ENCODE measurements at regions not wholly inside any gene's neighbourhood (a gene's known extent, or its start where the extent isn't known, plus 50 kb on each side); places are given as distances from the start of the nearest gene placed in this dataset.

GRCh38 chr10:130261306-130261705, 125.1 kb downstream of the GLRX3 start:
- Histone ChIP-seq H3K36me3 (no peaks in the 10 kb centered on the region), H3K9me3 (peaks cover 0 to 25% (median 0%) of the 10 kb centered on the region in 4 donors), H3K27me3 (no peaks in the 10 kb centered on the region), H3K4me1 (no peaks in the 10 kb centered on the region), H3K4me3 (no peak overlapping the region), H3K27ac (no peak overlapping the region)
- TF ChIP-seq POLR2A (IDR thresholded peaks at IDR 0.05) = no peak
- TF ChIP-seq CTCF (IDR thresholded peaks at IDR 0.05) = no peak
- no peak for TF ChIP-seq EP300 (IDR thresholded peaks at IDR 0.05)
- DNase-seq (ENCODE audit: low spot score in 2 of 2) = no peak
- 64 to 88% methylated on average over 5 of the region's 5 CpGs for WGBS, 2 donors

GRCh38 chr10:130261766-130262165, 125.6 kb downstream of the GLRX3 start:
- Histone ChIP-seq H3K4me3 (no peak overlapping the region), H3K27me3 (no peaks in the 10 kb centered on the region), H3K4me1 (no peaks in the 10 kb centered on the region), H3K9me3 (peaks cover 0 to 27% (median 0%) of the 10 kb centered on the region in 4 donors), H3K36me3 (no peaks in the 10 kb centered on the region), H3K27ac (no peak overlapping the region)
- DNase-seq (ENCODE audit: low spot score in 2 of 2) = no peak
- TF ChIP-seq POLR2A (IDR thresholded peaks at IDR 0.05) (no peak), CTCF (IDR thresholded peaks at IDR 0.05) (no peak), EP300 (IDR thresholded peaks at IDR 0.05) (no peak)
- WGBS, 2 donors = 92 to 93% methylated on average over 4 to 11 of the region's 11 CpGs

- H3K9me3 ChIP-seq = peaks cover 0 to 30% (median 0%) of the 10 kb centered on the region in 4 donors
- H3K4me1 ChIP-seq = no peaks in the 10 kb centered on the region
- H3K36me3 ChIP-seq = no peaks in the 10 kb centered on the region
- no peaks in the 10 kb centered on the region for H3K27me3 ChIP-seq
- no peak for DNase-seq (ENCODE audit: low spot score in 2 of 2)
- no peak overlapping the region for H3K27ac ChIP-seq
- H3K4me3 ChIP-seq = no peak overlapping the region
- no peak for TF ChIP-seq EP300 (IDR thresholded peaks at IDR 0.05)
- TF ChIP-seq CTCF (IDR thresholded peaks at IDR 0.05) = no peak
- TF ChIP-seq POLR2A (IDR thresholded peaks at IDR 0.05) = no peak
- WGBS, 2 donors = 35% methylated on average over 12 of the region's 12 CpGs
Observed at GRCh38 chr10:130263289-130263688, 127.1 kb downstream of the GLRX3 start.

- no peak overlapping the region for H3K4me3 ChIP-seq
- WGBS, 2 donors = 76 to 84% methylated on average over 8 to 11 of the region's 11 CpGs
- H3K27ac ChIP-seq = no peak overlapping the region
- no peak for DNase-seq (ENCODE audit: low spot score in 2 of 2)
- H3K4me1 ChIP-seq = no peaks in the 10 kb centered on the region
- TF ChIP-seq POLR2A (IDR thresholded peaks at IDR 0.05) (no peak), EP300 (IDR thresholded peaks at IDR 0.05) (no peak), CTCF (IDR thresholded peaks at IDR 0.05) (no peak)
- H3K27me3 ChIP-seq = no peaks in the 10 kb centered on the region
- H3K9me3 ChIP-seq = peaks cover 0 to 30% (median 0%) of the 10 kb centered on the region in 4 donors
- no peaks in the 10 kb centered on the region for H3K36me3 ChIP-seq
Observed at GRCh38 chr10:130265542-130265941, 129.4 kb downstream of the GLRX3 start.

- no peaks in the 10 kb centered on the region for H3K4me1 ChIP-seq
- H3K4me3 ChIP-seq = no peak overlapping the region
- no peaks in the 10 kb centered on the region for H3K36me3 ChIP-seq
- no peak for TF ChIP-seq CTCF (IDR thresholded peaks at IDR 0.05)
- no peak for TF ChIP-seq EP300 (IDR thresholded peaks at IDR 0.05)
- TF ChIP-seq POLR2A (IDR thresholded peaks at IDR 0.05) = no peak
- H3K27ac ChIP-seq = no peak overlapping the region
- H3K9me3 ChIP-seq = peaks cover 0 to 98% (median 32%) of the 10 kb centered on the region in 4 donors
- WGBS, 2 donors = 83 to 84% methylated on average over 7 of the region's 7 CpGs
- DNase-seq (ENCODE audit: low spot score in 2 of 2) = no peak
- no peaks in the 10 kb centered on the region for H3K27me3 ChIP-seq
Observed at GRCh38 chr10:130282492-130283218, 146.5 kb downstream of the GLRX3 start.
